SK-N-SH treated with all-trans-retinoic acid at 6 μM for 48 hours (cell line): ENCODE measurements at regions not wholly inside any gene's neighbourhood (a gene's known extent, or its start where the extent isn't known, plus 50 kb on each side); places are given as distances from the start of the nearest gene placed in this dataset.

Source experiments
- BACH2 ChIP-seq: fragments of 250-450 bp; sonication (Bioruptor Pico); IDR thresholded peaks from 2 replicates; pipeline ENCODE4 v1.9.0; 2021; ENCODE audit warnings: mild to moderate bottlenecking, borderline replicate concordance
- ZFP3 ChIP-seq: fragments of 250-450 bp; sonication (Bioruptor Pico); IDR thresholded peaks from 2 replicates; pipeline ENCODE4 v1.5.0; 2020; ENCODE audit warnings: mild to moderate bottlenecking, moderate library complexity
- ZFP30 ChIP-seq: fragments of 450-650 bp; formaldehyde crosslinking; IDR thresholded peaks from 2 replicates; pipeline ENCODE4 v1.5.0; 2022; ENCODE audit warnings: mild to moderate bottlenecking, moderate library complexity
- TF ChIP-seq, protein P1 (sequence below): fragments of 250-450 bp; sonication (Bioruptor Pico); IDR thresholded peaks from 2 replicates; pipeline ENCODE4 v1.8.0; 2021; ENCODE audit warnings: low read depth, mild to moderate bottlenecking, moderate library complexity, borderline replicate concordance
- TF ChIP-seq, protein P2 (sequence below): fragments of 250-450 bp; sonication (Bioruptor Pico); IDR thresholded peaks from 2 replicates; pipeline ENCODE4 v1.8.0; 2020; ENCODE audit warnings: mild to moderate bottlenecking, moderate library complexity, borderline replicate concordance
- TF ChIP-seq, protein P3 (sequence below): fragments of 250-450 bp; sonication (Bioruptor Pico); IDR thresholded peaks from 2 replicates; pipeline ENCODE4 v1.5.1; 2021; ENCODE audit warnings: mild to moderate bottlenecking, moderate library complexity

DNA sequence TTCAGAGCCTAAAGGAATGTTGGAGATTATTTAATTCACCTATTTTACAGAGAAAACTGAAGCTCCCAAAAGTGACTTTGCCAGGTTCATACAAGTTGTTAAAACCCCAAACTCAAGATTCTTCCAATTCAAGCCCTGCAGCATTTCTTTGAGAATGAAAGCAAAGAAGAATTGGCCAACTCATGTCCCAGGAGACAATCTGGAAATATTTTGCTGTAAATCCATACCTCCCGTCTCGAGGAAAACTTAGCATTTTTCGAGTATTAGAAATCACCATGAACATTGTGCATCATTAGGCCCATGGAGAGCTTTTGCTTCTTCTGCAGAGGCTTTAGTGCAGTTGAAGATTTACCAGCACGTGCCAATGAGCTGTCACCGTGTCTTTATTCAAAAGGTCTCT is 176.4 kb upstream of the KCNJ16 start:
- TF ChIP-seq BACH2 (CRISPR knock-in tag), result no peak
- TF ChIP-seq, protein P1, sequence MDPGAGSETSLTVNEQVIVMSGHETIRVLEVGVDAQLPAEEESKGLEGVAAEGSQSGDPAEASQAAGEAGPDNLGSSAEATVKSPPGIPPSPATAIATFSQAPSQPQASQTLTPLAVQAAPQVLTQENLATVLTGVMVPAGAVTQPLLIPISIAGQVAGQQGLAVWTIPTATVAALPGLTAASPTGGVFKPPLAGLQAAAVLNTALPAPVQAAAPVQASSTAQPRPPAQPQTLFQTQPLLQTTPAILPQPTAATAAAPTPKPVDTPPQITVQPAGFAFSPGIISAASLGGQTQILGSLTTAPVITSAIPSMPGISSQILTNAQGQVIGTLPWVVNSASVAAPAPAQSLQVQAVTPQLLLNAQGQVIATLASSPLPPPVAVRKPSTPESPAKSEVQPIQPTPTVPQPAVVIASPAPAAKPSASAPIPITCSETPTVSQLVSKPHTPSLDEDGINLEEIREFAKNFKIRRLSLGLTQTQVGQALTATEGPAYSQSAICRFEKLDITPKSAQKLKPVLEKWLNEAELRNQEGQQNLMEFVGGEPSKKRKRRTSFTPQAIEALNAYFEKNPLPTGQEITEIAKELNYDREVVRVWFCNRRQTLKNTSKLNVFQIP (CRISPR knock-in tag), result no peak
- TF ChIP-seq ZFP30 (CRISPR knock-in tag), result no peak
- no peak for TF ChIP-seq ZFP3 (CRISPR knock-in tag)
- TF ChIP-seq, protein P2, sequence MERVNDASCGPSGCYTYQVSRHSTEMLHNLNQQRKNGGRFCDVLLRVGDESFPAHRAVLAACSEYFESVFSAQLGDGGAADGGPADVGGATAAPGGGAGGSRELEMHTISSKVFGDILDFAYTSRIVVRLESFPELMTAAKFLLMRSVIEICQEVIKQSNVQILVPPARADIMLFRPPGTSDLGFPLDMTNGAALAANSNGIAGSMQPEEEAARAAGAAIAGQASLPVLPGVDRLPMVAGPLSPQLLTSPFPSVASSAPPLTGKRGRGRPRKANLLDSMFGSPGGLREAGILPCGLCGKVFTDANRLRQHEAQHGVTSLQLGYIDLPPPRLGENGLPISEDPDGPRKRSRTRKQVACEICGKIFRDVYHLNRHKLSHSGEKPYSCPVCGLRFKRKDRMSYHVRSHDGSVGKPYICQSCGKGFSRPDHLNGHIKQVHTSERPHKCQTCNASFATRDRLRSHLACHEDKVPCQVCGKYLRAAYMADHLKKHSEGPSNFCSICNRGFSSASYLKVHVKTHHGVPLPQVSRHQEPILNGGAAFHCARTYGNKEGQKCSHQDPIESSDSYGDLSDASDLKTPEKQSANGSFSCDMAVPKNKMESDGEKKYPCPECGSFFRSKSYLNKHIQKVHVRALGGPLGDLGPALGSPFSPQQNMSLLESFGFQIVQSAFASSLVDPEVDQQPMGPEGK (CRISPR knock-in tag), result no peak
- TF ChIP-seq, protein P3, sequence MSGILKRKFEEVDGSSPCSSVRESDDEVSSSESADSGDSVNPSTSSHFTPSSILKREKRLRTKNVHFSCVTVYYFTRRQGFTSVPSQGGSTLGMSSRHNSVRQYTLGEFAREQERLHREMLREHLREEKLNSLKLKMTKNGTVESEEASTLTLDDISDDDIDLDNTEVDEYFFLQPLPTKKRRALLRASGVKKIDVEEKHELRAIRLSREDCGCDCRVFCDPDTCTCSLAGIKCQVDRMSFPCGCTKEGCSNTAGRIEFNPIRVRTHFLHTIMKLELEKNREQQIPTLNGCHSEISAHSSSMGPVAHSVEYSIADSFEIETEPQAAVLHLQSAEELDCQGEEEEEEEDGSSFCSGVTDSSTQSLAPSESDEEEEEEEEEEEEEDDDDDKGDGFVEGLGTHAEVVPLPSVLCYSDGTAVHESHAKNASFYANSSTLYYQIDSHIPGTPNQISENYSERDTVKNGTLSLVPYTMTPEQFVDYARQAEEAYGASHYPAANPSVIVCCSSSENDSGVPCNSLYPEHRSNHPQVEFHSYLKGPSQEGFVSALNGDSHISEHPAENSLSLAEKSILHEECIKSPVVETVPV (CRISPR knock-in tag), result no peak
